WERI-Rb-1 (cell line): ENCODE measurements at regions not wholly inside any gene's neighbourhood (a gene's known extent, or its start where the extent isn't known, plus 50 kb on each side); places are given as distances from the start of the nearest gene placed in this dataset.
"Not testable (repeated sequence)": the region's sequence is repeated elsewhere in the genome, so short reads cannot be mapped to it uniquely, and the experiment has no call there.

Source experiments
- DNase-seq: peaks from one replicate; pipeline ENCODE4 v3.0.0-alpha.2; 2020
- H3K27ac ChIP-seq: fragments of 250-450 bp; sonication (Bioruptor Pico); 2 replicates; pipeline ENCODE4 v1.5.1; 2020; ENCODE audit warnings: mild to moderate bottlenecking, moderate library complexity
- H3K27me3 ChIP-seq: fragments of 250-450 bp; sonication (Bioruptor Pico); 2 replicates; pipeline ENCODE4 v1.5.1; 2021; ENCODE audit warnings: mild to moderate bottlenecking, low read depth, moderate library complexity; ENCODE audit not compliant: insufficient read depth, severe bottlenecking
- H3K36me3 ChIP-seq: fragments of 250-450 bp; sonication (Bioruptor Pico); 2 replicates; pipeline ENCODE4 v1.5.1; 2020; ENCODE audit warnings: mild to moderate bottlenecking, moderate library complexity
- H3K4me3 ChIP-seq: 2 replicates; pipeline ENCODE4 v1.5.1; 2011; ENCODE audit warnings: low read depth, mild to moderate bottlenecking, control low read depth, low read length
- H3K9me3 ChIP-seq: fragments of 250-450 bp; sonication (Bioruptor Pico); 2 replicates; pipeline ENCODE4 v1.5.1; 2021; ENCODE audit warnings: mild to moderate bottlenecking, moderate library complexity; ENCODE audit not compliant: severe bottlenecking
- TF ChIP-seq, protein P1 (sequence below): IDR thresholded peaks from 2 replicates; pipeline ENCODE4 v1.5.1; 2011; ENCODE audit warnings: low read depth, mild to moderate bottlenecking, control low read depth, inconsistent platforms, low read length

DNA sequence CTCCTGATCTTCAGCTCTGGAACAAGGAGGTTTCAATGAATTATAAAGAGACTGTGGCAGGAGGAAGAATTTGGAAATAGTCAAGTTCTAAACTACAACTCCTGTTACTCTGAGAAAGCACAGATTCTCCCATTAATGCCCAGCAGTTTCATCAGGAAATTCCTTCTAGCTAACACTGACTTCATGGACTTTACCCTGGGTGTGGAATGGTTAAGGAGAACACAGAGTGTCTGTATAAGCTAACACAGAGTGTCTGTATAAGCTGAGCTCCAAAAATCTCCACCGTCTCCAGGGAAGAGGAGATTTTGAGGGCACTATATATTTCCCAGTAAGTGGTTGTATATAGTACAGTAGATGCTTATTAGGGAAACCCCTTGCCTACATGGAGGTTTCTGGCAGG is 675.5 kb downstream of the XPNPEP1 start:
- H3K9me3 ChIP-seq: no peaks in the 10 kb centered on the region
- H3K27me3 ChIP-seq: no peaks in the 10 kb centered on the region
- no peak overlapping the region for H3K27ac ChIP-seq
- H3K4me3 ChIP-seq: no peak overlapping the region
- TF ChIP-seq, protein P1, sequence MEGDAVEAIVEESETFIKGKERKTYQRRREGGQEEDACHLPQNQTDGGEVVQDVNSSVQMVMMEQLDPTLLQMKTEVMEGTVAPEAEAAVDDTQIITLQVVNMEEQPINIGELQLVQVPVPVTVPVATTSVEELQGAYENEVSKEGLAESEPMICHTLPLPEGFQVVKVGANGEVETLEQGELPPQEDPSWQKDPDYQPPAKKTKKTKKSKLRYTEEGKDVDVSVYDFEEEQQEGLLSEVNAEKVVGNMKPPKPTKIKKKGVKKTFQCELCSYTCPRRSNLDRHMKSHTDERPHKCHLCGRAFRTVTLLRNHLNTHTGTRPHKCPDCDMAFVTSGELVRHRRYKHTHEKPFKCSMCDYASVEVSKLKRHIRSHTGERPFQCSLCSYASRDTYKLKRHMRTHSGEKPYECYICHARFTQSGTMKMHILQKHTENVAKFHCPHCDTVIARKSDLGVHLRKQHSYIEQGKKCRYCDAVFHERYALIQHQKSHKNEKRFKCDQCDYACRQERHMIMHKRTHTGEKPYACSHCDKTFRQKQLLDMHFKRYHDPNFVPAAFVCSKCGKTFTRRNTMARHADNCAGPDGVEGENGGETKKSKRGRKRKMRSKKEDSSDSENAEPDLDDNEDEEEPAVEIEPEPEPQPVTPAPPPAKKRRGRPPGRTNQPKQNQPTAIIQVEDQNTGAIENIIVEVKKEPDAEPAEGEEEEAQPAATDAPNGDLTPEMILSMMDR: no peak
- no peak for DNase-seq
- no peaks in the 10 kb centered on the region for H3K36me3 ChIP-seq

DNA sequence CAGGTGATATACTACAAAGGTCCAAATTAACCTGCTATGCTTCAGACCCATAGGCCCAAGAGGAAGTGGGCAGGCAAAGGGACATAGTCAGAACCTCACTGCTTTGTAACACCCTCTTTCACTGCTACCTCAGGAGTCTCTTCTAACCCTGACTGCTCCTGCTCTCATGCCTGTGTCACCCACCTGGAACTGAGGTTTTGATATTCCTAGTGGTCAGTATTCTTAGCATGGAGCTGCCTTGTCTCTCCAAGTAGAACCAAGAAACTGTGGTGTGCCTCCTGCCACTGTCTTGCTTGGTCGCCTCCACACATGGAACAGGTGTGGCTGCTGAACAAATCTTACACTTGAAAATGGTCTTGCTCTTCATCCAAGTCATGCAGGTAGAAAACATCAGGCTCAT is 677.5 kb downstream of the XPNPEP1 start:
- no peak for DNase-seq
- H3K27me3 ChIP-seq: no peaks in the 10 kb centered on the region
- no peaks in the 10 kb centered on the region for H3K9me3 ChIP-seq
- H3K36me3 ChIP-seq: no peaks in the 10 kb centered on the region
- H3K27ac ChIP-seq: no peak overlapping the region
- TF ChIP-seq, protein P1: no peak
- H3K4me3 ChIP-seq: no peak overlapping the region

DNA sequence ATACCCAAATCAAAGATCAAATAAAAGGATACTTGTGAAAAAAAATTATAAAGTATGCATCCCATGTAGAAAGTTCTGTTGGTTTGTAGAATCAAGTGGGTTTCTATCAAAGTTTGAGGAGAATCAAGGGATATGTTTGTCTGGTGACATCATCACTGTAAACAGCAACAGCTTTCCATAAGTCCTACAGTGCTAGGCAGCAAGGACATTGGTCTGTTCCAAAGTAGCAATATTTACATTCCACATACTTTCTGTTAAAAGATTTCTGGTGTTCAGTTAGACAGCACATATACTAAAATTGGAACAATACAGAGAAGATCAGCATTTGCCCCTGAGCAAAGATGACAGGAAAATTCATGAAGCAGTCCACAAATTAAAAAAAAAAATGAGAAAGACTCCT is 683.9 kb downstream of the XPNPEP1 start:
- H3K36me3 ChIP-seq: no peaks in the 10 kb centered on the region
- H3K27me3 ChIP-seq: no peaks in the 10 kb centered on the region
- H3K9me3 ChIP-seq: no peaks in the 10 kb centered on the region
- no peak for DNase-seq
- no peak overlapping the region for H3K4me3 ChIP-seq
- TF ChIP-seq, protein P1: no peak
- H3K27ac ChIP-seq: no peak overlapping the region

DNA sequence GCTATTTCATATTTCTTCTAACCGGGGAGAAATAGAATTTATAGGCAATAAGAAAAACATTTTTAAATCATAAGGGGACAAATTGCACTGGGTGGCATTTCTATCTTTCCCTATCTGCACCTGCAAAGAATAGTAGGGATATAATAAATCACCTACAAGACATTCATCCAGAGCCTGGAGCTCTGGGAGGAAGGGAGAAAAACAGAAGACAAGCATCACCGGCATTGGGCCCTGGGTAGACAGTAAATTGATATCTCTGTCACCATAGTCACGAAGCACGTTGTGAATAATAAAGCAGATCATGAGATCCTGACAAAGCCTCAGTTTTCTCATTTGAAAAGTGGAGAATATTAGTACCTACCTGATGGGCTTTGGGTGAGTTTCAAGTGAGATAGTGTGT is 685.6 kb downstream of the XPNPEP1 start:
- Histone ChIP-seq H3K36me3 (no peaks in the 10 kb centered on the region), H3K27me3 (no peaks in the 10 kb centered on the region), H3K27ac (no peak overlapping the region), H3K9me3 (no peaks in the 10 kb centered on the region), H3K4me3 (no peak overlapping the region)
- TF ChIP-seq, protein P1: no peak
- DNase-seq: no peak

DNA sequence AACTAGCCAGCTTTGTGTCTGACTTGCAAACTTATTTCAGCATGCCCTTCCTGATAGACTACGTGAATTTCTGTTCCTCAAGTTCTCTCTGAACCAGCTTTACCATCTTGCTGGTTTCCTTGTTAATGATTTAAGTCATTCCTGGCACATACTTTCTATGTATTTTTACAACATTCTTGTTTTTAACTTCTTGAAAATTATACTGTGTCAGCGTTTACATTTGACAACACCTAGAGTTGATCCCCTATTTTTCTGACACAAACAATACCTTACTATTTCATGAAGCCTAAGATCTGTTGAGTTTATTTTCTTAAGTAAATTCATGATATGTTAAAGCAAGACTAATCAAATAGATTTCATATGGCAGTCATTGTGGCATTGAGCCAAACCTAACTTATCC is 686.3 kb downstream of the XPNPEP1 start:
- TF ChIP-seq, protein P1: no peak
- H3K27ac ChIP-seq: no peak overlapping the region
- no peaks in the 10 kb centered on the region for H3K9me3 ChIP-seq
- no peak overlapping the region for H3K4me3 ChIP-seq
- H3K27me3 ChIP-seq: no peaks in the 10 kb centered on the region
- H3K36me3 ChIP-seq: no peaks in the 10 kb centered on the region
- DNase-seq: no peak

DNA sequence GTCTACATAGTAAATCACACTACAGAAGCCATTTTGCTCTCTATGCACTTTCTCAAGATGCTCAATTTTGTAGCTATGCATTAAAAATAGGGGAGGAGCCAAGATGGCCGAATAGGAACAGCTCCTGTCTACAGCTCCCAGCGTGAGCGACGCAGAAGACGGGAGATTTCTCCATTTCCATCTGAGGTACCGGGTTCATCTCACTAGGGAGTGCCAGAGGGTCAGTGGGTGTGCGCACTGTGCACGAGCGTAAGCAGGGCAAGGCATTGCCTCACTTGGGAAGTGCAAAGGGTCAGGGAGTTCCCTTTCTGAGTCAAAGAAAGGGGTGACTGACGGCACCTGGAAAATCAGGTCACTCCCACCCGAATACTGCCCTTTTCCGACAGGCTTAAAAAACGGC is 699.8 kb downstream of the XPNPEP1 start:
- not testable (repeated sequence) for H3K27ac ChIP-seq, DNase-seq, H3K9me3 ChIP-seq, H3K27me3 ChIP-seq, H3K4me3 ChIP-seq, H3K36me3 ChIP-seq
